Islet precursor cell (in vitro differentiated cells): ENCODE measurements at regions not wholly inside any gene's neighbourhood (a gene's known extent, or its start where the extent isn't known, plus 50 kb on each side); places are given as distances from the start of the nearest gene placed in this dataset.
"Not testable (repeated sequence)": the region's sequence is repeated elsewhere in the genome, so short reads cannot be mapped to it uniquely, and the experiment has no call there.

Source experiments
- DNase-seq: peaks from one replicate; pipeline ENCODE4 v3.0.0-alpha.2; 2018

GRCh38 chr17:20521532-20521931, 54.2 kb upstream of the LGALS9B start:
- peak; percentile 19 for DNase-seq

GRCh38 chr17:20518462-20518861, 51.1 kb upstream of the LGALS9B start:
- DNase-seq, result not testable (repeated sequence)

GRCh38 chr17:20517392-20517791, 50.1 kb upstream of the LGALS9B start:
- not testable (repeated sequence) for DNase-seq
